ENCODE measurements at regions not wholly inside any gene's neighbourhood (a gene's known extent, or its start where the extent isn't known, plus 50 kb on each side); places are given as distances from the start of the nearest gene placed in this dataset.

DNA sequence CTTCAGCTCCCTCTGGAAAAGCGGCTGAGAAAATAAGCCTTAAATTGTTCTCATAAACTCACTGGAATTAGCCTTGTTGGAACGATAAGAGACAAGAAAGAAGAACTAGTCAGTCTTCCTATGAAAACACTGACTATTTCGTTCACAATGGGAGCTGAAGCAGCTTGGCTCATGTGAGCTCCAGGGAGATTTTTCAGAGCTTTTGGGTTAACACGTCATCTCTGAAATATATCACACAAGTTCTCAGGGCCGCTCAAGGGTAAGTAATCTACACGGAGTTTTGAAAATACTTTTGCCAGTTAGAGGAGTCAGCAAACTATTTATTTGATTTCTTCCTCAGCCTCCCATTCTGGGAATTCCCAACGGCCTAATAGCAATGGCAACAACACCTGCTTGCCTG, 316.2 kb upstream of the MGAT5 start:
- no peak for TF ChIP-seq CTCF (IDR thresholded peaks at IDR 0.05; ENCODE audit: insufficient read depth, low read depth, low read length, missing control alignments)
- no peak overlapping the region for H3K4me3 ChIP-seq (ENCODE audit: low read length)
- DNase-seq (ENCODE audit: low read depth), result no peak

- TF ChIP-seq CTCF (IDR thresholded peaks at IDR 0.05; ENCODE audit: insufficient read depth, low read depth, low read length, missing control alignments), result no peak
- no peak for DNase-seq (ENCODE audit: low read depth)
Measured at GRCh38 chr2:133940134-133940533, 313.7 kb upstream of the MGAT5 start.

DNA sequence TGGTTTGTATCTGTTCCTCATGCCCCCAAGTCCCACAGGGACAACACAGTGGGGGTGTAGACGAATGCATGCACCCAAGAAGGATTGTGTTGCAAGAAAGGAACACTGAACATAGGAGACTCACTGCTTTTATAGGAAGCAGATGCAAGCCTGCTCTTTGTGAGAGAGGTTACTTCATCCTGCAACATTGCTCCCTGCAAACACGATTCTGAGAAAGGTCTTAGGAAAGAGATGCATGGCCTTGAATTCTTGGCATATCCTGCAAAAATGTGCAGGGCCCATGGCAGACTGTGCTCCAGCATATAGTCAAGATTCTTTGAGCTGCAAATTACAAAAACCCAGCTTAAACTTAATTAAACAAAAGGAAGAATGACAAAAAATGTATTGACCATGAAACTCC, 312.2 kb upstream of the MGAT5 start:
- no peak for DNase-seq (ENCODE audit: low read depth)
- H3K4me3 ChIP-seq (ENCODE audit: low read length), result no peak overlapping the region
- no peak for TF ChIP-seq CTCF (IDR thresholded peaks at IDR 0.05; ENCODE audit: insufficient read depth, low read depth, low read length, missing control alignments)

More at GRCh38 chr2:133940134-133940533, 313.7 kb upstream of the MGAT5 start:
- no peak overlapping the region for H3K4me3 ChIP-seq (ENCODE audit: low read length)

- no peak overlapping the region for H3K4me3 ChIP-seq (ENCODE audit: low read length)
- no peak for TF ChIP-seq CTCF (IDR thresholded peaks at IDR 0.05; ENCODE audit: insufficient read depth, low read depth, low read length, missing control alignments)
- DNase-seq (ENCODE audit: low read depth), result no peak
Measured at GRCh38 chr2:133942398-133942797, 311.5 kb upstream of the MGAT5 start.

DNA sequence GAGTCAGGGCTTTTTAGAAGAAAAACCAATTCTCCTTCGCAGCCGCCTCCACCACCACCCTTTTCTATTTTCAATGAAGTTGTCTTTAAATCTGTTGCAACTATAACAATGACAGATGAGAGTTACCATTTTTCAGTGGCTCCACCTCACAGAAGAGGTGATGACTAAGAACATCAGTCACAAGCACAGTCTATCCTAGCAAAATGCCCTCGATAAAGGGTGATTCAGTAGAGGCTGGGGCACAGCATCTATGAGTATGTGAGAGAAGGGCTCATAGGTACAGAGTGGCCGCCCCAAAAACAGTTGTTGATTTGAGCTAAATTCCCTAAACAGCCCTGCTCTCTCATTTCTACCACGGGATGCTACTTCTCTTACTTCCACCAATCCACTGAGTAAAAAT, 310.8 kb upstream of the MGAT5 start:
- H3K4me3 ChIP-seq (ENCODE audit: low read length), result no peak overlapping the region
- DNase-seq (ENCODE audit: low read depth), result peak; percentile 7
- no peak for TF ChIP-seq CTCF (IDR thresholded peaks at IDR 0.05; ENCODE audit: insufficient read depth, low read depth, low read length, missing control alignments)

GRCh38 chr2:133945089-133945488, 308.8 kb upstream of the MGAT5 start:
- no peak for TF ChIP-seq CTCF (IDR thresholded peaks at IDR 0.05; ENCODE audit: insufficient read depth, low read depth, low read length, missing control alignments)
- no peak for DNase-seq (ENCODE audit: low read depth)
- H3K4me3 ChIP-seq (ENCODE audit: low read length), result no peak overlapping the region

DNA sequence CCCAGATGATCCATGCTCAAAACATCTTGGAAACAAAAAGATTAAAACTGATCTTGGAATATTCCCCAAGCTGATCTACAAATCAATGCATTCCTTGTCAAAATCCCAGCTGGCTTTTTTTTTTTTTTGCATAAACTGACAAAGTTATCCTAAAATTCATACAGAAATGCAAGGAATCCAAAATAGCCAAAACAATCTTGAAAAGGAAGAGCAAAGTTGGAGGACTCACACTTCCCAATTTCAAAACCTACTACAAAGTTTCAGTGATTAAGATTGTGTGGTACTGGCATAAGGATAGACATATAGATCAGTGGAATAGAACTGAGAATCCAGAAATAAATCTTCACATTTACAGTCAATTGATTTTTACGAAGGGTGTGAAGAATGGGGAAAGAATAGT, 306.8 kb upstream of the MGAT5 start:
- no peak for TF ChIP-seq CTCF (IDR thresholded peaks at IDR 0.05; ENCODE audit: insufficient read depth, low read depth, low read length, missing control alignments)
- no peak overlapping the region for H3K4me3 ChIP-seq (ENCODE audit: low read length)
- DNase-seq (ENCODE audit: low read depth), result no peak

Data from epithelial cell of esophagus (primary cell).